Embryonic facial prominence (tissue), 1 donor: ENCODE measurements at regions not wholly inside any gene's neighbourhood (a gene's known extent, or its start where the extent isn't known, plus 50 kb on each side); places are given as distances from the start of the nearest gene placed in this dataset.

Experiments used
- DNase-seq: peaks from one replicate; pipeline ENCODE4 v3.0.0-alpha.2; 2016; ENCODE audit errors: extremely low spot score

GRCh38 chr2:188138313-188138712 is 153.4 kb upstream of the GULP1 start:
- DNase-seq, result no peak

DNA sequence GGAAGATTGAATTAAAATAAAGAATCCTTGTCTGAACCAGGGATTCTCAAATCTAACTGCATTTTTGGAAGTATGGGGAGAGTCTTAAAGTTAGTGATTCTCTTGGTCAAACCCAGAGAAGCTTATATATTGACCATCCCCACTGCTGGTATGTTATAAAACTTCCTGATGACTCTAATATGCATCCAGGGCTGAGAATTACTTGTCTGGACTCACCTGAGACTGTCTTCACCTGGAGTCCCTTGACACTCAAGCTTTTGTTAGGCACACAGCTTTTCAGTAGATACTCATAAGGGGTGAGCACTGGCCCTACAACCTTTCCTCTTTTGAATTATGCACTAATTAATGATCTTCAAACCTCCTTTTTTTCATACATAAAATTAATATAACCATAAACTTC is 149.6 kb upstream of the GULP1 start:
- DNase-seq, result no peak

- DNase-seq, result no peak
Observed at GRCh38 chr2:188142636-188143295, 148.9 kb upstream of the GULP1 start.

DNA sequence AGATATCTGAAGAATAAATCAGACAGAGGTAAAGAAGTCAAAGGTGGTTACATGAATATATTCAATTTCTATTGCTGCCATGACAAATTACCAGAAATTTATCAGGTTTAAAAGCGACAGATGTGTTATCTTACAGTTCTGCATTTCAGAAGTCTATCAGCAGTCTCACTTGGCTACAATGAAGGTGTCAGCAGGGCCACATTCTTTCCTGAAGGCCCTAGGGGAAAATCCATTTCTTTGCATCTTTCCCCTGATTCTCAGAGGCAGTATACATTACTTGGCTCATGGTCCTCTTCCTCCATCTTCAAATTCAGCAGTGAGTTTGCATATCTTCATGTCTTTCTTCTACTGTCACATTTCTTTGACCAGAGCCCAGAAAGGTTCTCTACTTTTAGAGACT is 145.8 kb upstream of the GULP1 start:
- no peak for DNase-seq

DNA sequence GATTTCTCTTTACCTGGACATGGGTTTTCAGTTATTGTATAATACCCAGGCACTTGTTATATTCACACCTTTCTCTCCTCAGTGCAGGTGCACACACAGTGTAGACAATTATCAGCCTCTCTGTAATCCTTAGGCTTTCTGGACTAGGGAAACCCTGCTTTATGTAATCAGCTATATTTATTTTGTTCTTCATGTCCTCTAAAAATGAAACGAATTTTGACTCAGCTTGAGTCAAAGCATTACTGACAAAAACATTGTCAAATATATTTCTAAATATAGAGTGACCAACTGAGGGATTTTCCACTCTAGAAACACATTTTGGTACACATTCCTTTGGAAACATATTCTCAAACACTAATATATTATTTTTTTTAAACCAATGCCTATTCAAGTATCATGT is 144.8 kb upstream of the GULP1 start:
- no peak for DNase-seq

DNA sequence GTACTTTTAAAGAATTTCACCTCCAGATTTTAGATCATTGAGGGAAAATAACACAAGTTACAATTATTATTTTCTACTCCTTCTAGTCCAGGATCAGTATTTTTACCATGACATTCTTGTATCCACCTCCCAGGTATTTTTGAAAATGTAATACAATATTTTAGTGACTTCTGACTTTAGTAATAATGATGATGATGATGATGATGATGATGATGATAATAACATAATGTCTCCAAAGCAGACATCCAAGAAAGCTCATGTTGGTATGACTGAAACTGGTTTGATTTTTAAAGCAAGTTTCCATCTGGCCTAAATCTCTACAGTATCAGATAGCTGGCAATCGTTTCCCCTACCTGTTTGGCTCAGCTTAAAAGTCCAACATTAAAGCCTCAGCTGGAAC is 140.0 kb upstream of the GULP1 start:
- DNase-seq, result no peak

GRCh38 chr2:188158337-188159100 is 133.2 kb upstream of the GULP1 start:
- DNase-seq, result no peak

GRCh38 chr2:188159484-188159883 is 132.2 kb upstream of the GULP1 start:
- no peak for DNase-seq

DNA sequence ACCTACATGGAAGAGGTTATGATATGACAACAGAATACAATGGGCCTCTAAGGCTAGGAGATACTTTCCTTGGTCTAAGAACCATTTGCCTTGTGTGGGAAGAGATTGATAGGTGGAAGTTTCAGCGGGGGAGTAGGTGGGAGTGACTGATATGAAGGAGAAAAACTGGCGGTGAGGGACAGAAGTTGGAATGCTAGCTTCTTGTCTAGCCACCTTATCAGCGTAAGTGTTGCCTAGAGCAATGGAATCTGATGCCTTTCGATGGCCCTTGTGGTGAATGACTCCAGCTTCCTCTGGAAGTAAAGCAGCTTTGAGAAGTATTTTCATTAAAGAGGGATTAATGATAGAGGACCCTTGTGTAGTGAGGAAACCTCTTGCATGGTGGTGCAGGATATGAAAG is 121.3 kb upstream of the GULP1 start:
- DNase-seq, result no peak

DNA sequence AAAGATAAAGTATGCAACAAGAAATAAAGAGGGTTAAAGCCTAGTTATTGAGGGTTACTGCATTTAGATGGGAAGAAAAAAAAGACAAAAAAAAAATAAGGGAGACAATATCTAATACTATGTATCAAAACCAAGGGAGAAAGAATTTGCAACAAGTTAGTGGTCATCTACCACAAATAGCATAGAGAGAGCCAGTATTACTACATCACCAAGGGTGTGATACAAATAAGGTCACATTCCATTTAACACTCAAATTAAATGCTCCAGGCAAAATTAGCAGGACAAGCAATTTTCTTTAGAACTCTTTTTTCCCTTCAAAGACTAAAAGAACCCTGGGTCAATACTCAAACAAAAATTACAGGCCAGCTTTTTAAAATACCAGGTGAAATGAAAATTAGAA is 115.1 kb upstream of the GULP1 start:
- DNase-seq, result no peak

- DNase-seq, result no peak
Observed at GRCh38 chr2:188181067-188181838, 110.4 kb upstream of the GULP1 start.

DNA sequence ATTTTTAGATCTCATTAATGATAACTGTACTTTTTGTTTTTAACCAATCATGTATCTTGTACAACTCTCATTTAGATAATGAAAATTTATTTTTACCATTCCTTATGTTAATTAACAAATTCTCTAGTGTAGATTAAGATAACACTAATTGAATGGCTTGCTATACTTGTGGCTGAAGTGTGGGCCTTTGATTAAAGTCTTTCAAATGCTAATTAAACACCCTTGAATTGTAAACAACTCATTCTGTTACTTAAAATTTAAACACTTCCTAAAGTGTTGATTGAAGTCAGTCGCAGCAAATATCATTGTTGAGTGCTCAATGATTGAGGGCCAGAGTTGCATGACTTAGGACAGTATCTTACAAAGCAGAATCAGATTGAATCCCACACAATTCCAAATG is 109.8 kb upstream of the GULP1 start:
- DNase-seq, result no peak

- DNase-seq, result no peak
Observed at GRCh38 chr2:188187726-188188125, 103.9 kb upstream of the GULP1 start.

- no peak for DNase-seq
Observed at GRCh38 chr2:188189356-188189755, 102.3 kb upstream of the GULP1 start.

DNA sequence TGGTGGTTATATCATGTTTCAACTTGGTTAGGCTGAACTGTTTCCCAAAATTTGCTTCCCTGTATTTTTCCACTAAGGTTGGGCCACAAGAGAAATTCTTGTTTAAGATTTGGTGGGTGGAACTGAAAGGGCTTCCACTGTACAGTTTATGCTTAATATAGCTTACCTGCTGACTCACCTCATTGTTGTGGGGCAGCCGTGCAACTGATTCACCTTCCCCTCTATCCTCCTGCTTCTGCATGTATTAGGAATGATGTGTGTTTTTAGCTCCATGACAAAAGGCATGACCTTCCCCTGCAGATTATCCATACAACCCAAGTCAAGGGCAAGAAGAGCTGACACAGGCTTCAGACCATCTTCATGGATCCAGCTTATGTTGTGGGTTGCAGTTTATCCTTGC is 98.4 kb upstream of the GULP1 start:
- no peak for DNase-seq

GRCh38 chr2:188196343-188197008 is 95.2 kb upstream of the GULP1 start:
- no peak for DNase-seq

- DNase-seq, result no peak
Observed at GRCh38 chr2:188199716-188200128, 92.0 kb upstream of the GULP1 start.

DNA sequence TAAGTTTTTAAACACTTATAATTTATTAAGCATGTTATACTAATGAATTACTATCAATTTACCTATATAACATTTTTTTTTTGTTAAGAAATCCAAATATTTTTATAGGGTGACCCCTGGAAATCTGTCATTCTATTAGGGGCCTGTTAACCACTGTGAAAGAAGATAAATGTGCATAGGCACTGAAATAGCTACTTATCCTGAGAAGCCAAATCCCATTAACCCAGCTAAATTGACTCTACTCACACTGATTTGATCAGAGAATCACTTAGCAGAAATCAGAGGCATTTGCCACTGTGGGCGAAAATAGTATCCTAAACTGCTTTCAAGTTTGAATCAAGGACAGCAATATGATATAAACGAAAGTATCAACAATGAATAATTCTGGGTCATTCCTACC is 90.0 kb upstream of the GULP1 start:
- no peak for DNase-seq

- no peak for DNase-seq
Observed at GRCh38 chr2:188202777-188203176, 88.9 kb upstream of the GULP1 start.

GRCh38 chr2:188203776-188204175 is 87.9 kb upstream of the GULP1 start:
- no peak for DNase-seq

DNA sequence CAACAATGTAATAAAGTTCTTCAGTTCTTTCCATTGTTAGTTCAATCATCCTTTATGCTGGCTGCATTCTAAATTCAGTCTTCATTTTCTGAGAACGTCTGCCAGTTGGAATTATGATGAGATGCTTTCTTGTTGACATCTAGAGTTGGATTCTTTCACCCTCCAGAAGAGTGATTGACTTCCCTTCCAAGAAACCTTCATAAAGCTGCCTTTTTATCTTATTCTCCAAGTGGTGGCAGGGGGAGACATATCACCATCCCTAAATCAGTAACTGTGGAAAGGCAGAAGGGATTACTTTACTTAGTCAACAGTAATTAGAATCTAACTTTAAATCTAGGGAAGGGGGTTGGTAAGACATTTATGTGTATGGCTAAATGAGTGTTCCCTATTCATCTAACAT is 86.8 kb upstream of the GULP1 start:
- no peak for DNase-seq

DNA sequence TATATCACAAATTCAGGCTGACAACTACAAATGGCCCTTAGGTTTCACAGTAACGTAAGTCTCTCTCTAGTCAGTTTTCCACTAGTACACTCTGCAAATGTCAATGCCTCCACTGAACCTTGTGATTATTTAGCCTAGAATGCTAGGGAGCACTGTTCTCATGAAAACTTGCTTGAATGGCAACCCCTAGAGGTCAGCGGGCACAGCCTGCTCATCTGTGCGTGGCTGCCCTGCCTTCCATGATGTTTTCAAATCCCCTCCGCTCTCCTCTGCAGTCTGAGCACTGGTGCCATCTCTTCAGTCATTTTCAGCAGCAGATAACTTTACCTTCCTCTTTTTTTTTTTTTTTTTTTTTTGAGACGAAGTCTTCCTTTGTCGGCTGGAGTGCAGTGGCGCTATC is 84.1 kb upstream of the GULP1 start:
- DNase-seq, result no peak
